ENCODE measurements at regions not wholly inside any gene's neighbourhood (a gene's known extent, or its start where the extent isn't known, plus 50 kb on each side); places are given as distances from the start of the nearest gene placed in this dataset.

DNA sequence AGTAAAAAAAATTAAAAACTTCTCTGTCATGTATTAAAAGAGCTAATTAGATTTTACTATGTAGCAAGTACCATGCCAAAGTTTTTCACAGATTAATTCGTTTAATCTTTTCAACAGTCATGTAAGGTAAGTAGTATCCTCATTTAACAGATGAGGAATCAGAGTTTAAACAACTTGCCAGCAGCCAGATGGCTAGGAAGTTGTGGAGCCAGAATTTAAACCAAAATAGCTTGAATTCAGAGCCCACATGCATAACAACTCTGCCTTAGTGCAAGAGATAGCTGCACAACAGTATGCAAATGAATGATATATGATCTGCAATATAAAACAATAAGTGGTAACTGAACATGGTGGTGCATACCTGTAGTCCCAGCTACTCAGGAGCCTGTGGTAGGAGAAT is 75.3 kb downstream of the NAP1L3 start:
- Histone ChIP-seq H3K36me3 (ENCODE audit: control insufficient read depth, insufficient read depth, low read length) (no peaks in the 10 kb centered on the region), H3K27me3 (replicated peaks; ENCODE audit: control insufficient read depth, insufficient read depth, low read length) (no peaks in the 10 kb centered on the region), H3K4me3 (replicated peaks; ENCODE audit: low read depth, low read length) (no peak overlapping the region)
- DNase-seq (ENCODE audit: extremely low read depth, insufficient read length): no peak
- TF ChIP-seq, protein P1, sequence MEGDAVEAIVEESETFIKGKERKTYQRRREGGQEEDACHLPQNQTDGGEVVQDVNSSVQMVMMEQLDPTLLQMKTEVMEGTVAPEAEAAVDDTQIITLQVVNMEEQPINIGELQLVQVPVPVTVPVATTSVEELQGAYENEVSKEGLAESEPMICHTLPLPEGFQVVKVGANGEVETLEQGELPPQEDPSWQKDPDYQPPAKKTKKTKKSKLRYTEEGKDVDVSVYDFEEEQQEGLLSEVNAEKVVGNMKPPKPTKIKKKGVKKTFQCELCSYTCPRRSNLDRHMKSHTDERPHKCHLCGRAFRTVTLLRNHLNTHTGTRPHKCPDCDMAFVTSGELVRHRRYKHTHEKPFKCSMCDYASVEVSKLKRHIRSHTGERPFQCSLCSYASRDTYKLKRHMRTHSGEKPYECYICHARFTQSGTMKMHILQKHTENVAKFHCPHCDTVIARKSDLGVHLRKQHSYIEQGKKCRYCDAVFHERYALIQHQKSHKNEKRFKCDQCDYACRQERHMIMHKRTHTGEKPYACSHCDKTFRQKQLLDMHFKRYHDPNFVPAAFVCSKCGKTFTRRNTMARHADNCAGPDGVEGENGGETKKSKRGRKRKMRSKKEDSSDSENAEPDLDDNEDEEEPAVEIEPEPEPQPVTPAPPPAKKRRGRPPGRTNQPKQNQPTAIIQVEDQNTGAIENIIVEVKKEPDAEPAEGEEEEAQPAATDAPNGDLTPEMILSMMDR (IDR thresholded peaks at IDR 0.05; ENCODE audit: insufficient read depth, low read length, poor library complexity, severe bottlenecking): no peak

DNA sequence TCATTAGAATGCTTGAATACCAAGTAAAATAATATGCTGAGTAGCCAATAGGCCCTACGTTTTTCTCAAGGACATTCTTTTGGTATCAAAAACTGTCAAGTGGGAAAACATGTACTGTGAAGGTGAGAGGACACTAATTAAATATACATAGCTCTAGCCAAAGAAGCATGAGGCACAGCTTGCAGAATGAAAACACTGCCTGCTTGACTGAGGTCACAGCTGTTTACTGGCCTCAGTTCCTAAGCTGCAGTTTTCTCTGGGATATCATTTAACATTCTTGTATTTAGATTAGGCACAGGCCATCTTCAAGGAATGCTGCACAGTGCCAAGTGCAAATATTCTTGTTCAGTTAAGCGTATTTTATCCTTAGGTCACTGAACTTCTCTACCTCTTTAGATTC is 78.6 kb downstream of the NAP1L3 start:
- DNase-seq (ENCODE audit: extremely low read depth, insufficient read length): no peak
- Histone ChIP-seq H3K36me3 (ENCODE audit: control insufficient read depth, insufficient read depth, low read length) (no peaks in the 10 kb centered on the region), H3K27me3 (replicated peaks; ENCODE audit: control insufficient read depth, insufficient read depth, low read length) (no peaks in the 10 kb centered on the region), H3K4me3 (replicated peaks; ENCODE audit: low read depth, low read length) (no peak overlapping the region)
- TF ChIP-seq, protein P1 (IDR thresholded peaks at IDR 0.05; ENCODE audit: insufficient read depth, low read length, poor library complexity, severe bottlenecking): no peak

DNA sequence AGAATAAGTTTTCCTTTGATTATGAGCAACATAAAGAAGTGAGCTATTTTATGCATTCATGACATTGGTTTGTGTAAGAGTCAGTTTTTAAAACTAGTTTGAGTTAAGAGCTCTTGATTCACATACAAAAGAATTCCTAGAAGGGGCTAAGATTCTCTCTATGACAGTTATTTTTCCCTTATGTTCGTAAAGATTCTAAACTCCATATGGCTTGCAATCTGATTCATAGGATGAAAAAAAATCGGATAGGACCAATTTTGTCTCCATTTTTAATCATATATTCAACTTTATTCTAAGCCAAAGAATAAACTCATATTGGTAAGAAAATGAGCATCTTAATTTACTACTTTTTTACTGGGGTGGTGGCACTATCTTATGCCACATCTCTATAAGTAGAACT is 79.4 kb downstream of the NAP1L3 start:
- Histone ChIP-seq H3K4me3 (replicated peaks; ENCODE audit: low read depth, low read length) (no peak overlapping the region), H3K27me3 (replicated peaks; ENCODE audit: control insufficient read depth, insufficient read depth, low read length) (no peaks in the 10 kb centered on the region), H3K36me3 (ENCODE audit: control insufficient read depth, insufficient read depth, low read length) (no peaks in the 10 kb centered on the region)
- TF ChIP-seq, protein P1 (IDR thresholded peaks at IDR 0.05; ENCODE audit: insufficient read depth, low read length, poor library complexity, severe bottlenecking): no peak
- no peak for DNase-seq (ENCODE audit: extremely low read depth, insufficient read length)

DNA sequence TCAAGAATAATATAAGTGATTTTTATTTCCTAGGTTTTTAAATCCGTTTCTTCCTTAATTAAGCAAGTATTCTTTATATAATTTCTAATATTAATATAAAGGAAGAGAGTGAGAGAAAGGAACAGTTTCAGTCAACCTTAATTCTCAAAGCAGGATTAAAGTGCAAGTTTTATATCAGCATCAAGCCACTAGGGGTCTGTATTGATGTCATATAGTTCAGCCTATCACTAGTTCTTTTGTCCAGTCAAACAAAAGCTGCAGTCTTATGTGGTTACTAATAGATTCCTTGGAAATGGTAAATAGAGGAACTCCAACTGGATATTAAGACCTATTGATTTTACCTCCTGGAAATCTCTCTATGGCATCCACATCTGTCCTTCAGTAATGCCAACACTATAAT is 82.0 kb downstream of the NAP1L3 start:
- no peaks in the 10 kb centered on the region for H3K36me3 ChIP-seq (ENCODE audit: control insufficient read depth, insufficient read depth, low read length)
- DNase-seq (ENCODE audit: extremely low read depth, insufficient read length): no peak
- TF ChIP-seq, protein P1 (IDR thresholded peaks at IDR 0.05; ENCODE audit: insufficient read depth, low read length, poor library complexity, severe bottlenecking): no peak
- no peak overlapping the region for H3K4me3 ChIP-seq (replicated peaks; ENCODE audit: low read depth, low read length)
- H3K27me3 ChIP-seq (replicated peaks; ENCODE audit: control insufficient read depth, insufficient read depth, low read length): no peaks in the 10 kb centered on the region

DNA sequence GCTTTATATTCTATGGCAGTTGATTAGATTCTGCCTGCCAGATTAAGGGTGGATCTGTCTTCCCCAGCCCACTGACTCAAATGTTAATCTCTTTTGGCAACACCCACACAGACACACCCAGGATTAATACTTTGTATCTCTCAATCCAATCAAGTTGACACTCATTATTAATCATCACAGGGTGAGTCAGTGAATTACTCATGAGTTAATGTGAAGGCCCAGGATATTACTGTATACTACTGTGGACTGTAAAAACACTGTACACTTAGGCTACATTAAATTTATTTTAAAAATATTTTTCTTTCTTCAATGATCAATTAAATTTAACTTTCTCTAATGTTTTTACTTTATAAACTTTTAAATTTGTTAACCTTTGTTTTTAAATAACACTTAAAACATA is 87.7 kb downstream of the NAP1L3 start:
- H3K36me3 ChIP-seq (ENCODE audit: control insufficient read depth, insufficient read depth, low read length): no peaks in the 10 kb centered on the region
- no peaks in the 10 kb centered on the region for H3K27me3 ChIP-seq (replicated peaks; ENCODE audit: control insufficient read depth, insufficient read depth, low read length)
- no peak for DNase-seq (ENCODE audit: extremely low read depth, insufficient read length)
- TF ChIP-seq, protein P1 (IDR thresholded peaks at IDR 0.05; ENCODE audit: insufficient read depth, low read length, poor library complexity, severe bottlenecking): no peak
- no peak overlapping the region for H3K4me3 ChIP-seq (replicated peaks; ENCODE audit: low read depth, low read length)

DNA sequence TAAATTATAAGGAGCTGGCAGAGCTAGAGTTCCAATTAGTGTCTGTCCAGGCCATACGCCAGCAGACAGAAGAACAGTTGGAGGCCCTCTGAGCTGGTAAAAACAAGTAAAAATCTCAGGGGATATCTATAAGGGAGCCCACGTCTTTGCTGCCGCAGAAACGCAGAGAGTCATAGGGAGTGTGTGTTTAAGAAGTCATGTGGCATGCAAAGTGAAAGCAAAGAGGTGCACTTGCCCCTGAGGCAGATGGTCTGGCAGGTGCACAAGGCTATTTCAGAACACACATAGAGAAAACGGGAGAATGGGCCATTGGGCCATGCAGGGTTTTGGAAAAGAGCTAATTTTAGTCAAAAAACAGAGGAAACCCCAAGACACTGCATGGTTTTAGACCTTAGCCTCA is 92.7 kb downstream of the NAP1L3 start:
- Histone ChIP-seq H3K27me3 (replicated peaks; ENCODE audit: control insufficient read depth, insufficient read depth, low read length) (no peaks in the 10 kb centered on the region), H3K36me3 (ENCODE audit: control insufficient read depth, insufficient read depth, low read length) (no peaks in the 10 kb centered on the region), H3K4me3 (replicated peaks; ENCODE audit: low read depth, low read length) (no peak overlapping the region)
- TF ChIP-seq, protein P1 (IDR thresholded peaks at IDR 0.05; ENCODE audit: insufficient read depth, low read length, poor library complexity, severe bottlenecking): no peak
- no peak for DNase-seq (ENCODE audit: extremely low read depth, insufficient read length)

Measured in GM06990 (cell line).